Left cardiac atrium (tissue), 4 donors: ENCODE measurements at regions not wholly inside any gene's neighbourhood (a gene's known extent, or its start where the extent isn't known, plus 50 kb on each side); places are given as distances from the start of the nearest gene placed in this dataset.

Experiments used
- ATAC-seq, 2 donors: fragments of 200-7000 bp; cut with Tn5 transposase; one replicate each; pipeline ENCODE4 v1.9.1; 2020; ENCODE audit warnings: mild to moderate bottlenecking in 2 of 2, moderate library complexity in 2 of 2
- DNase-seq: peaks from one replicate; pipeline ENCODE4 v3.0.0-alpha.2; 2020
- intact Hi-C, 2 donors: fragments of 100-400 bp; cut with DNase I; formaldehyde crosslinking; loops; one replicate each; pipeline versions ENCODE4 v1.14.1 to v1.15.1; 2022 to 2023
- donor health status: DM: no; HTN: yes; CAD: no.
- donor health status: DM: no; HTN: yes; CAD: no; lungs with severe emphysema.
- donor health status: DM: yes; HTN: yes; CAD: no.
- donor health status: Dilated cardiomyopathy.

DNA sequence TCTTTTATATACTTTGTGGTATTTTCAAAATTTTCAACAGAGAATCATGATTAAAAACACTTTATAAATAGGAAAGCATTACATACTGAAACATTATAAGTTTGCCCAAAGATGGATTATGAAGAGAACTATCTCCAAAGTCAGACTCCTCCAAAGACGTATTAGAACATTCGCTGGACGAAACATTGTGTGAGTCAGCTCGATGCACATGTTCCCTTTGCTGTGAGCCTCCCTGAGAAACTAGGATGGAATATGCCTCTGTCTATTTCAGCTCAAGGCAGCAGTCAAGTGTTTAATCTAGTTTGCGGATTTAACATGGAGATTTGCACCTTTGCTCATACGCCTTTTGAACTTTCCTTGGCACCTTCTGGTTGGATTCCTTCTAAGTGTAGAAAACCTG is 92.2 kb upstream of the NCKAP5 start:
- DNase-seq: no peak
- ATAC-seq: no peak
- intact Hi-C loops: no loop called here

DNA sequence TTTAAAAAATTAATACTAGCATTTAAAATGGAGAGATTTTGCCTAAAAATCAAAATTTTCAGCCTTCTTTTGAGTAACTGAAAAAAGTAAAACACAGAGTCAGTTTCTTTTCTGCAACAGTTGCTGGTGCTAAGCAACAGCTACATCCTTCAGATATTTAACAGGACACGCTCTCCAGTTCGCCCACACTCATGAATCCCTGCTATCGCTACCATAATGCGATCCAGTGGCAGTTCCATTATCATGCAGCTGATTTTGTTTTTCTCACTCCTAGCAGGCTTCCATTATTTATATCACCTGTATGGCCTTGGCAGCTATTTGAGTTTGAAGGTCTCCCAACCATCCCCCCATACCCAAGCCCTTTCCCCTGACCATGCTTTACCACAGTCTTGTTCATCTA is 93.1 kb upstream of the NCKAP5 start:
- DNase-seq (no peak), ATAC-seq (no peak)
- intact Hi-C loops: no loop called here

DNA sequence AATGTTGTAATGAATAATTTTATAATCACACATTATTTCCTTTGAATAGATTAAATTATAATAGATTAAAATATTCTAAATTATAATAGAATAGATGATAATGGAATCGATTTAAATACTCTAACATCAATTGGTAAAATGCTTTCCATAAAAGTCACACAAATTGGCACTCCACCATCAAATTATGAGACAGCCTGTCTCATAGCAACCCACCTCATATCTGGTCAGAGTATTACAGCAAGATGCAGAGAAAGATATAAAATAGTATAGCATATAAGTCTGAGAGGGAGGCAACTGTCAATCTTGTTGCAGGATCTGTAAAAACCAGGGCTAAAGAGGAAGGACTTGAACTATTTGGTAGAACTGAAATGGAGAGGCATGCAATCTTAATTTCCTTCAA is 98.4 kb upstream of the NCKAP5 start:
- ATAC-seq (no peak), DNase-seq (no peak)
- intact Hi-C loops: no loop called here

DNA sequence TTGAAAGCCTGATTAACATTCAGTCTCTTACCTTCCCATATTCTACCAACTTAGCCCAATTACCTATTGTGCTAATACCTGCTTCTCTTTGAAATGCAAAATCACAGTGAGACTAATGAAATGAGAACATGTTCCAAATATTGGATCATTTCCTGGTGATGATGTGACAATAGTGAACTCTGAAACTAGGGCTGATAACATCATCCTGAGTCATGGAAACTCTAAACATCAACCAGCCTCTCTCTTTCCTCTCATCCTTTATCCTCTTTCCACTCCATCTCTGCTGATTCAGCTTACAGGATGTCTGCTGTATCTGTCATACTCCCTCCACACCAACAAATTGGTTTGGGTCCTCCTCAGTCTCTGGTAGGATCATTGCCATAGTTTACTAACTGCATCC is 98.8 kb upstream of the NCKAP5 start:
- intact Hi-C loops: no loop called here
- no peak for ATAC-seq
- no peak for DNase-seq

DNA sequence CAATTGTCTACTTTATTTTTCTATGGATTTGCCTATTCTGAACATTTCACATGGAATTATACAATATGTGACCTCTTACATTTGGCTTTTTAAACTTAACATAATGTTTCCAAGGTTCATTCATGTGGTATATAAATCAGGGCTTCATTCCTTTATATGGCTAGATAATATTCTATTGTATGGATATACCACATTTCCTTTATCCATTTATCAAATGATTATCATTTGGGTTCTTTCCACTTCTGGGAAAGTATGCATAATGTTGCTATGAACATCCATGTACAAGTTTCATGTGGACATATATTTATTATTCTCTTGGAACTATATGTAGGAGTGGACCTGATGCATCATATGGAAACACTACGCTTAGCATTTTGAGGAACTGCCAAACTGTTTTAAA is 99.7 kb upstream of the NCKAP5 start:
- intact Hi-C loops: no loop called here
- no peak for DNase-seq
- ATAC-seq: no peak

DNA sequence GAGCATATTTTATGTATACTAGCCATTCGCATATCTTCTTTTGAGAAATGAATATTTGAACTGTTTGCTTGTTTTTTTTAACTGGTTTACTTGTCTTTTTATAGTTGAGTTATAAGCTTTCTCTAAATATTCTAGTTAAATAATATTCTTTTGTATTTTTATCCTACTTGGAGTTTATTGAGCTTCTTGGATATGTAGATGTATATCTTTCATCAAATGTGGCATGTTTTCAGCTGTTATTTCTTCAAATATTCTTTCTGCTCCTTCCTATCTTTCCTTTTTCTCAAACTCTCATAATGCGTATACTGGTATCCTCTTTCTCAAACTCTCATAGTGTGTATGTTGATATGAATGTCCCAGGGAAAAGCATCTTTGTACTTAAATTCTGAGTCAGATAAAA is 100.3 kb upstream of the NCKAP5 start:
- no peak for DNase-seq
- no peak for ATAC-seq
- intact Hi-C loops: no loop called here

DNA sequence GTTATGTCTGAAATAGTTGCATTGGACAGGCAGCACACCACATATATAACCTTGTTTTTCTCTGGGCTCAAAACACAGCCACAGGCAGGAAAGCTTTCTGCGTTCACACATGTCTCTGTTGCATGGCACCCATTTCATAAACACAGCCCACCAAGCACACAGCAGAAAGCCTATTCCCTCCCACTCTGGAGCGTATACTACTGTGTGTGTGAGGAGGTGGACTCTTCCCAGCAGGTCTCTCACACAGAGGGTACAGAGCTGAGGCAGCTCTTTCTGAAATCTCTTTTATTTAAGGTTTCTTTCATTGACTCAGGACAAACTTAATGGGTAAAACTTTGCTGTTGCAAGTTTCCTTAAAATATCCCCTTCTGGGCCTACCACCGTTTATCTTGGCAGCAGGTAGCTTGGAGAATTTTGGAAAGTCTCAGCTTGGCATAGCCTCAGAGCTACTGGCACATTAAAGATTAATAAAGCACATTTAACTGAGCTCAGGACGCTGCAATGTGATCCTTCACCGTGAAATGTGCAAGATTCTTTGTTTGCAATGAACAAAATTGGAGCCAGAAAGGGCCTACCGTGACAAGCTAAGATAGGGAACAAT is 105.1 kb upstream of the NCKAP5 start:
- intact Hi-C loops: loop anchor here in 1 of 2 donors (10.0 kb wide), 1 partner anchor 81 kb away; no protein-coding TSS in a partner anchor
- DNase-seq (no peak), ATAC-seq (peak in 1 of 2 donors; percentile 7)

DNA sequence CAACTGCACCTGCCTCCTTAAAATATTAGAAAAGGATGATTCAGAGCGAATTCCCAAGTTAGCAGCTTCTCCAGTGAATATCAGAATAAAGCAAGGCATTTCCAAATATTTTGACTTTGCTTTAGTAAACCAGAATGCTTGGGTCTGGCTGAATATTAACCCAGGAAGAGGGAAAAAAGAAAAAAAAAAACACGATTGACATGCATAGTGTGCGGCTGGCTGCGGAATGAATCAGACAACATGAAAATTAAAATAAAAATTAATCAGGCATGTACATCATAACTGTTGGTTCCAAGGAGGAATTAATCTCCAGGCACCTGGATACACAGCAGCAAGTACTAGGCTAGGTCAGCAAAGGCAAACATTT is 105.8 kb upstream of the NCKAP5 start:
- no peak for ATAC-seq
- intact Hi-C loops: loop anchor here in 1 of 2 donors (10.0 kb wide), 1 partner anchor 81 kb away; no protein-coding TSS in a partner anchor

DNA sequence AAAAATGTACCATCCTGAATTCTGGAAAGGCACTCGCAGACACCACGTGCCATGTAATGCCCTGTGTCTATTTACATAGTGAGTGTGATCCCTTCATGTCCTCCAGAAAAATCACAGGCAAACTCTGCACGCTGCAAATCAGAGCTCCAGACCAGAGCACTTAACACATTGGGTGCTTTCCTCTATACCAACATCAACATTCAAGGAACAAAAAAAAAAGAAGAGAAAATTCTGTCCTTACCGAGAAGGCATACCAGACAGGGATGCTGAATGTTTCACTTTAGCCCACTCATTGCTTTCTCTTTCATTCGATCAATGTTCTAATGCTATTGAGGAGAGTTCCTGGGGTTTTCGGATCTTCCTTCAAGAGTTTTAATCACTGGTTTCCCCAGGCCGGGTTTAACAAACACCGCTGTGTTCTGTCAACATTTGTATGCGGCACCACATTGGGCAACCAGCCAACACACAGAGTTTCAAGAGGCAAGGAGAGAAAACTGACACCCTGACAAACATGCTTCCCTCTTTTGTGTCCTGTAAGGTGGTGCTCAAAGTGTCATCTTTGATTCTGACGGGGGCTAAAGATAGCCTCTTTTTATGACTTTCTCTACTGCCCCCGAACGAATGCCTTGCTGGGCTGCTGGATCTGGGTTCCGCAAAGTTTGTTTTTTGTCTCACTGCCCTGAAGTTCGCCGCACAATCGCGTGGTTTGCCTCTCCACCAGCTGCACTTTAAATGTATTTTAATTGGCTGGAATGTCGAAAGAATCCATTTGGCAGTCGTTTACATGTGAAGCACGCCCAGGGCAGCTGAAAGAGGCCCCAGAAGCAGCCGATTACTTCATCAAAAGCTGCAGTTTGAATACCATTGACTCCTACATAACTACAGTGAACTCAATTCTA is 106.4 kb upstream of the NCKAP5 start:
- ATAC-seq: peak; percentile 76 to 80
- DNase-seq: peak; percentile 69
- intact Hi-C loops: loop anchor here in 1 of 2 donors (10.0 kb wide), 1 partner anchor 80 kb away; no protein-coding TSS in a partner anchor

More for the DNA sequence above, 105.8 kb upstream of the NCKAP5 start:
- no peak for DNase-seq

DNA sequence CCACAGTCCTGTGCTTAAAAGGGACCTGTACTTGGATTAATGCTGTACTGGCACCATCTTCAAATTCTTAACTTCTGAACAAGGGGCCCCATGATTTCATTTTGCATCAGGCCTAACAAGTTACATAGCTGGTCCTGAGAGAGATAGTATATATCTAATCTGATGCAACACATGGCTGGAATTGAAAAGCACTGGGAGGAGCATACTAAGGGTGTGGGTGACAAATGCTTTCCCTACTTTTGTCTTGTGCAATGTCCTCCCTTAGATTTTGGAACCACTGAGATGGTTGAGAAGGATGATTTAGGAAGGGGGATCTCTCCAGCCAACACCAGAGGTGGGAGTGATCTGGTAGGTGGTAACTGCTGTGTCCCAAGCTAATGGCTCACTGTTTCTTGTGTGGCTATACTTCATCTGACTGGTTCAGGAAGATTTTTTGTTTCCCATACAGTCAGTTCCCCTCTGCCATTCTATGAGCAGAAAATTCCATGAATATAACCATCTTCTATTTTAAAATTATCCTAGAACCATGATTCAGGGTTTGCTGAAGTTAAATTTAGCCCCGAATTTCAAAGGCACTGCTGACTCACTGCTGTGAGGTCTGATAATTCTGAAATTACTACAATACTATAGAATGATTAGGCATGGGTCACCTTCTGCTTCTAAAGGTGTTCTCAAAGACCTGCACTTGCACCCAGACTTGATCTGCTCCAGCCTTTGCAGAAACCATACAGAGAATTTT is 108.3 kb upstream of the NCKAP5 start:
- ATAC-seq: no peak
- intact Hi-C loops: loop anchor here in 1 of 2 donors (10.0 kb wide), 1 partner anchor 78 kb away; no protein-coding TSS in a partner anchor

DNA sequence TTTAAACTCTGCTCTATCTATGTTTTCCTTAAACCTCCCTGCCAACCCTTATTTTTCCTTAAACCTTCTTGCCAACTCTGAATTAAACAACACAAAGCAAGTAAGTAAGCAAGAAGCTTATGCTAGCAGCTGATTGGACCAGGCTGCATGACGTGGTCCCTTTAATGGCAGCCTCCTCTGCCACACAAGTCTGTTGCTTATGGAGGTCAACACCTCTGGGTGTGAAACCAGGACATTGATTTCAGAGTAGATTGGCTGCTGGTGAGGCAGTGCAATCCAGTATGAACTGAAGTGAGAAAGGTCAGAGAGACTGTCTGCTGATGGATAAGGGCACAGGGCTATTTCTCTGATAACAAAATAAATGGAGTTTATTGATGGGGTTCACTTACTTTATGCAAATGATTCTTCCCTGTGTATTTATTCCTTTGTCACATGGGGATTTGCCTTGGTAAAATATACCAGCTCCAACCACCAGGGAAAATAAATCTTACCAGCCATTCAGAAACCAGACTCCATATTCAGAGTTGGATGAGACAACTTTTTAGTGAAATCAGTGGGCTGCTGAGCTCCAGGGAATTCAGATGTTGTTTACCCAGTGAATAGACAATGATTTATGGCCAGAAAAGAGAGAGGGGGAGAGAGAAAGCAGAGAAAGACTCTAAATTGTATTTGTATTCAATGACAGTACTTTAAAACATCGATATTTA is 112.2 kb upstream of the NCKAP5 start:
- ATAC-seq: no peak
- no peak for DNase-seq
- intact Hi-C loops: no loop called here

More for the DNA sequence above, 108.3 kb upstream of the NCKAP5 start:
- no peak for DNase-seq

DNA sequence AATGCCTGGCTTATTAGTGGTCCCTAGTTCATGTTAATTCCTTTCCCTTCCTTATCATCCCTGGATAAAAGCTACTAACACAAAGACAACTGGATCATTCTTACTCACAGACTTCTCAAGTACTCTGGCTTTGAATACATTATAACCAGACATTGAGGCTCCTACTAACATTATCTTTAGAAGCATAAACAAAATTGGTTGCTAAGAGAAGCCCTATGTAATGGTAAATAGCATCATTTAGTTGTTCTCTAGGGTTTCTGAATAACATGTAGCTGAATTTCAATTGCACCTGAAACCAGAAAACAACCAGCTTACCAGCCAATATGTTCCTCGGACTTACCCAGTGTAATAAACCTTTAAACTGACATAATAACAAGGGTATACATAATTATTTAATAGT is 114.1 kb upstream of the NCKAP5 start:
- DNase-seq (no peak), ATAC-seq (no peak)
- intact Hi-C loops: no loop called here

DNA sequence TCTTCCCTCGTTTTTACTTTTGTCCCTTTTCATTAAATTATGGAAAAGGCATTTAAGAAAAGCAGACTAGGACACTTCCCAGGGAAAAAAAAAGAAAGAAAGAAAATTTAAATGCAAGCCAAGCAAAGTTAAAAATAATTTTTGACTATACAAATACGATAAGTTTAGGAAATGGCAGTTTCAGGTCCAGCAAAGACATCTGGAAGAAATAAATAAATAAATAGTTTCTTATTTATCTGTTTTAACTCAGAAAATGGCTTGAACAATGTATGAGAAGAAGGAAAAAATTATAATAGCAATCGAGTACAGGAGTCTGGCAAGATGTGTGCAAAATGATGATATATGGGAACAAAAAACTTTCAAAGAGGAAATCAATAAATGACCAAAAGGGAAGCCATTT is 114.6 kb upstream of the NCKAP5 start:
- intact Hi-C loops: no loop called here
- DNase-seq (no peak), ATAC-seq (no peak)

DNA sequence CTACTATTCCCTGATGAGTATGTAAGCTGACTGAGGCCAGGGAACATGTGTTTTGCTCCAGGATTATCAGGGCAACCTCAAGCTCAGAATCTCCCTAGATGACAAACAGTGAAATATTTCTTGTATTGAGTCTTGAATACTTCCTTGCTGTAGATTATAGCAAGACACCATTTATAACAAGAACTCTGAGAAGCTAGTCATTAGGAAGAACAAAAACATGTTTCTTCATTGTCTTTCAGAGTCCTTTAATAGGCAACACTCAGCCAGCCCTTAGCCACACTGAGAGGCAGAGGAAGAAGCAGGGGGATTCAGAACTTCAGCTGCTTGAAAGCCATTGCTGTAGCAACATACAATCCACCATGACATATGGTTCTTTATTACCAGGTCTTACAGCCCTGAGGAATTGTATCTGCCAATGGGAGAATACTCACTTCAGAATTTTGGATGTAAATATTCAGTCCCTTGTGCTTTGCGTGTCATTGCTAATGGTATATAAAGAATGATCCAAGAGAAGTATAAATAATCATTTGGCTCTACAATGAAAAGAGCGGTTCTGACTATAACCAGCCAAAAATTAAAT is 117.5 kb upstream of the NCKAP5 start:
- intact Hi-C loops: no loop called here
- DNase-seq: no peak
- no peak for ATAC-seq

DNA sequence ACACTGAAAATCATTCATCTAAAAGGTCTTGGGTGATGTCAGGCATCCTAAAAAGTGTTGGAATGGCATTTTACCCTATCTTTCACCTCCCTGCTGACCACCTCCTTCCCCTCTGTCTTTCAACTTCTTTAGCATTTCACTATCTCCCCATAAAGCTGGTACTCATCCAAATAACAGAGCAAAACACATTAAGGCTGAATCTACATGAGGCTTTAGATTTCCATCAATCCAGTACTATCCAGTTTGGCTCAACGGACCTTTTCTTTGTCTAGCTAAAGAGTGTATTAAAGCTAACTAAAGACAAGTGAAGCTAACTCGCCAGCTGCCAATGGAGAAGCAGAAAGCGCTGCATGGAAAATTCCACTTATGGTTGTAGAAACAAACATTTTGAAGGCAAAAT is 122.5 kb upstream of the NCKAP5 start:
- no peak for ATAC-seq
- intact Hi-C loops: no loop called here
- no peak for DNase-seq

DNA sequence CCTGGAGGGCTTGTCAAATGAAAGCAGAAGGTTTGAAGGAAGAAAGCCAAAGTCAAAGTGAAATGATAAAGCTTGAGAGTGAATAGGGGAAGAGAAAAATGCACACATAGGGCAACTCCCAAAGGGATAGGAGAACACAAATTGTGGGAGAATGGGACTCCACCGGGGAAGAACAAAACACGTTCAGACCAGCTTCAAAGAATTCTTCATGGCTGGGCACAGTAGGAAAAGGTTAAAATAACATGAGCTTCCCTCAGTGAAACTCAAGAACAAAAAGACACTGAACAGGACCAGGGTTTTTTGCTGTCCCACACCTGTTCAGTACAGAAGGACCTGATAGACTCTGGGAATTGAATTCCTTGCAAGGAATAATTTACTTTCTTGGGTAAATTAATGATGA is 123.1 kb upstream of the NCKAP5 start:
- ATAC-seq (no peak), DNase-seq (no peak)
- intact Hi-C loops: no loop called here

DNA sequence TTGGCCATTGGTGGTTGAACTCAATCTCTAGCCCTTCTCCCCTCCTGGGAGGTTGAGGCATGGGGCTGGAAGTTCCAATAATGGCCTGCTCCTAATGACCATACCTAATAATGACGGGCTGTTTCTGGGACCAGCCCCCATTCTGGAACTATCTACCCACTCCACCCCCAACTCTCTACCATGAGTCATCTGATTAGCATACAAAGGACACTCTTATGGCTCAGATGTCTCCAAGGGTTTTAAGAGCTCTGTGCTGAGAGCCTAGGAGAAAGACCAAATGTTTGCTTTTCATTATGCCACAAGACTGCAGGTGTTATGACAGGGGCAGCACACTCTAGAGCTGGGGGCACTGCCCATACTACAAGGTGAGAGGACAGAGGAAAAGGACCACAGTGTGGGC is 137.0 kb upstream of the NCKAP5 start:
- ATAC-seq: peak in 1 of 2 donors; percentile 32
- intact Hi-C loops: no loop called here
- DNase-seq: no peak

DNA sequence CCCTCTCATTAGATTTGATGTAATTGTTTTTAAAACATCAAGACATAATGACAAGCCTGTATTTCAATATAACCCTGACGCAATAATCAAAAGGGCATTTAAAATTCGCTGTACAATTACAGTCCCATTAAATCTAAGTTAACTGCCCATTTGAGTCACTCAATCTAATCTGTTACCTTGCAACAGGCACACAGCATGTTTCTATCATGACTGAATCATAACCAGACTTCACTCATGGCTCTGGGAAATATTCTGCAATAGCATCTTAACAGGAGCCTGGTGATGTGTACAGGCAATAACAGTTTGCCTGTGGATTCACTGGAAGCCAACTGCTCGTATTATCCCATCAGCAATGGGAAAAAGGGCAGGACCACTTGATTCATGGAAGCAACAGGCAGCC is 142.3 kb upstream of the NCKAP5 start:
- ATAC-seq (no peak), DNase-seq (no peak)
- intact Hi-C loops: no loop called here

DNA sequence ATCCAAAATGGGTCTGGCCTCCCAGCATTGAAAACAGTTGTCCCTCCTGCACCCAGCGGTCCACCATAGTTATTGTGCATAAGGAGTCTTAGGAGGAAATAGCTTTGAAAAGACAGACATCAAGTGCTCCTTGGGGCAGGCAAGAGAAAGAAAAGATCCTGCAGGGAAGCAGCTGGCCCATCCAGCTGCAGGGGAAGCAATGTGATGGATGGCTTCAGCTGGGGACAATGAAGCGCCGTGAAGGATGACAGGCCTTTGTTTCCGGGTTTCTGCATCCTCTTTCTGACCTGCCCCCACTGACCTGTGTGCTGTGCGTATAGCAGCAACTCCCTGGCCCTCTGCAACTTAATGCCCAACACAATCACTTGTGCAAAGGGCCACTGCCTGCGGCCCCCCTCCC is 142.9 kb upstream of the NCKAP5 start:
- ATAC-seq: no peak
- intact Hi-C loops: no loop called here
- DNase-seq: no peak
